GM10266 (cell line): ENCODE measurements at regions not wholly inside any gene's neighbourhood (a gene's known extent, or its start where the extent isn't known, plus 50 kb on each side); places are given as distances from the start of the nearest gene placed in this dataset.

ENCODE experiments used
- DNase-seq: peaks from one replicate; pipeline ENCODE4 v3.0.0; 2012; ENCODE audit errors: extremely low spot score
- CTCF ChIP-seq: IDR thresholded peaks from 2 replicates; pipeline ENCODE4 v1.5.1; 2012; ENCODE audit warnings: mild to moderate bottlenecking, low read depth; ENCODE audit not compliant: control insufficient read depth, insufficient read depth; ENCODE audit errors: missing control alignments

GRCh38 chr6:147726342-147726741 is 217.9 kb downstream of the SAMD5 start:
- DNase-seq, result no peak
- no peak for TF ChIP-seq CTCF

- TF ChIP-seq CTCF, result no peak
- DNase-seq, result no peak
These were observed 220.4 kb downstream of the SAMD5 start for GRCh38 chr6:147728903-147729302.

- DNase-seq, result no peak
- TF ChIP-seq CTCF, result no peak
These were observed 225.2 kb downstream of the SAMD5 start for GRCh38 chr6:147733686-147734085.

- DNase-seq, result no peak
These were observed 225.7 kb downstream of the SAMD5 start for GRCh38 chr6:147734151-147734550.

GRCh38 chr6:147735924-147736323 is 227.4 kb downstream of the SAMD5 start:
- TF ChIP-seq CTCF, result no peak
- no peak for DNase-seq

More at GRCh38 chr6:147734151-147734550, 225.7 kb downstream of the SAMD5 start:
- no peak for TF ChIP-seq CTCF

GRCh38 chr6:147737115-147737514 is 228.6 kb downstream of the SAMD5 start:
- TF ChIP-seq CTCF, result no peak
- DNase-seq, result no peak

GRCh38 chr6:147738099-147738498 is 229.6 kb downstream of the SAMD5 start:
- no peak for TF ChIP-seq CTCF
- DNase-seq, result no peak
